ENCODE measurements at regions not wholly inside any gene's neighbourhood (a gene's known extent, or its start where the extent isn't known, plus 50 kb on each side); places are given as distances from the start of the nearest gene placed in this dataset.

DNA sequence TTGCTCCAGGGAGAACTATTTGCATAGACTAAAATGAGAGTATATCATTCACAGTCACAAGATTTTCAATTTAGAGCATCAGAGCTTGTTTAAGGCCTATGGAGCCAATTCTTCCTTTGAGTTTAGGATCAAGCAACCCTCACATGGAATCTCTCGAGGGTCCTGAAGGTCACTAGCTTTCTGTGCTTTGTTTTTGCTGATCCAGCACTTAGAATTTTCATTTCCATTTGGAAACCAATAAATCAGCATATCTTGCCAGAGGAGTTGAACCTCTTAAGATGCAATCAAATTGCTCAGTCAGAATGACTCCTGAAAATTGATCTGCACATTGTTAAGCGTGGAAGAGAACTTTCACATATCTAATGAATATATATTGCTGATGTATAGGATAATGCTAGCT lies 1039.6 kb downstream of the PDHA2 start:
- Histone ChIP-seq H3K9ac (ENCODE audit: low read length) (no peak overlapping the region), H3K27me3 (replicated peaks in 1 of 4; ENCODE audit: control extremely low read depth in 1 of 4, control insufficient read depth in 3 of 4, insufficient read depth in 4 of 4, low read length in 3 of 4) (no peaks in the 10 kb centered on the region), H3K4me2 (replicated peaks; ENCODE audit: low read depth, low read length, poor library complexity, severe bottlenecking) (no peak overlapping the region), H4K20me1 (ENCODE audit: control insufficient read depth, insufficient read depth, low read length, poor library complexity, severe bottlenecking) (no peaks in the 10 kb centered on the region), H3K27ac (ENCODE audit: low read length in 2 of 2) (no peak overlapping the region), H3K79me2 (ENCODE audit: control insufficient read depth, insufficient read depth, low read length) (no peaks in the 10 kb centered on the region), H3K4me1 (ENCODE audit: control insufficient read depth in 2 of 2, insufficient read depth in 2 of 2, low read length in 2 of 2) (no peaks in the 10 kb centered on the region), H3K36me3 (replicated peaks in 1 of 2; ENCODE audit: control extremely low read depth in 1 of 2, control insufficient read depth in 1 of 2, extremely low read depth in 1 of 2, insufficient read depth in 2 of 2, low read length in 1 of 2) (no peaks in the 10 kb centered on the region), H3K9me3 (ENCODE audit: control extremely low read depth in 1 of 3, control insufficient read depth in 2 of 3, insufficient read depth in 1 of 3, low read length in 2 of 3) (peaks cover 0 to 3% (median 0%) of the 10 kb centered on the region in 3 donors), H2AFZ (ENCODE audit: insufficient read depth, low read depth, low read length, poor library complexity, severe bottlenecking) (no peak overlapping the region), H3K4me3 (ENCODE audit: control extremely low read depth in 1 of 5, extremely low read depth in 1 of 5, insufficient read depth in 1 of 5, low read depth in 2 of 5, low read length in 4 of 5) (no peak overlapping the region)
- ChIA-PET POLR2A (no interaction called here), CTCF (no interaction called here)
- intact Hi-C loops (cut with micrococcal nuclease) = no loop called here
- Mint-ChIP-seq H3K4me1 (no peaks in the 10 kb centered on the region), H3K4me3 (no peak overlapping the region), H3K27ac (no peak overlapping the region), H3K27me3 (no peaks in the 10 kb centered on the region), H3K9me3 (ENCODE audit: insufficient read depth) (peaks cover 7% of the 10 kb centered on the region)
- no peak for ATAC-seq (ENCODE audit: low read depth)
- WGBS (ENCODE audit: insufficient coverage) = no CpG with 5 or more reads among the region's 2 CpGs
- TF ChIP-seq EZH2 (IDR thresholded peaks at IDR 0.05; ENCODE audit: borderline replicate concordance, insufficient read depth, low read depth, low read length, poor library complexity, severe bottlenecking) = no peak
- TF ChIP-seq, protein P1, sequence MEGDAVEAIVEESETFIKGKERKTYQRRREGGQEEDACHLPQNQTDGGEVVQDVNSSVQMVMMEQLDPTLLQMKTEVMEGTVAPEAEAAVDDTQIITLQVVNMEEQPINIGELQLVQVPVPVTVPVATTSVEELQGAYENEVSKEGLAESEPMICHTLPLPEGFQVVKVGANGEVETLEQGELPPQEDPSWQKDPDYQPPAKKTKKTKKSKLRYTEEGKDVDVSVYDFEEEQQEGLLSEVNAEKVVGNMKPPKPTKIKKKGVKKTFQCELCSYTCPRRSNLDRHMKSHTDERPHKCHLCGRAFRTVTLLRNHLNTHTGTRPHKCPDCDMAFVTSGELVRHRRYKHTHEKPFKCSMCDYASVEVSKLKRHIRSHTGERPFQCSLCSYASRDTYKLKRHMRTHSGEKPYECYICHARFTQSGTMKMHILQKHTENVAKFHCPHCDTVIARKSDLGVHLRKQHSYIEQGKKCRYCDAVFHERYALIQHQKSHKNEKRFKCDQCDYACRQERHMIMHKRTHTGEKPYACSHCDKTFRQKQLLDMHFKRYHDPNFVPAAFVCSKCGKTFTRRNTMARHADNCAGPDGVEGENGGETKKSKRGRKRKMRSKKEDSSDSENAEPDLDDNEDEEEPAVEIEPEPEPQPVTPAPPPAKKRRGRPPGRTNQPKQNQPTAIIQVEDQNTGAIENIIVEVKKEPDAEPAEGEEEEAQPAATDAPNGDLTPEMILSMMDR (IDR thresholded peaks at IDR 0.05) = no peak
- DNase-seq = no peak

DNA sequence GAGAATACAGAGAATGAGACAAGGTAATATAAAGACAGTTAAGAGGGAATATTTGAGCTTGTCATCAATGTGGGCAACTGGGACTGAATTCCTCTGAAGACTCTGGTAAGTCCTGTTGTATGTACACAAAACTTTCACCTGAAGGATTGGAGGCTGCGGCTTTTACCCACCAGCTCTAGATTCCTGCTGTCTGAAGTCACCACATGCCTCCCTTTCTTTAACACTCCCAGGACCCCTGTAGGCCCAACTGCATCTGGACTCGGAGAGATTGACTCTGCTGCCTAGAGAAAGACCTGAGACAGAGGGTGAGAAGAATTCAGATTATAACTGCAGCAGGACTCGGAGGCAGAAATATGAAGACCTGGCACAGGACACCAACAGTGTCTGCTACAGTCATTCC lies 1048.0 kb downstream of the PDHA2 start:
- Histone ChIP-seq H3K9me3 (ENCODE audit: control extremely low read depth in 1 of 3, control insufficient read depth in 2 of 3, insufficient read depth in 1 of 3, low read length in 2 of 3) (no peaks in the 10 kb centered on the region), H3K79me2 (ENCODE audit: control insufficient read depth, insufficient read depth, low read length) (no peaks in the 10 kb centered on the region), H3K27me3 (replicated peaks in 1 of 4; ENCODE audit: control extremely low read depth in 1 of 4, control insufficient read depth in 3 of 4, insufficient read depth in 4 of 4, low read length in 3 of 4) (no peaks in the 10 kb centered on the region), H3K4me3 (ENCODE audit: control extremely low read depth in 1 of 5, extremely low read depth in 1 of 5, insufficient read depth in 1 of 5, low read depth in 2 of 5, low read length in 4 of 5) (no peak overlapping the region), H3K27ac (ENCODE audit: low read length in 2 of 2) (no peak overlapping the region), H3K9ac (ENCODE audit: low read length) (no peak overlapping the region), H3K36me3 (replicated peaks in 1 of 2; ENCODE audit: control extremely low read depth in 1 of 2, control insufficient read depth in 1 of 2, extremely low read depth in 1 of 2, insufficient read depth in 2 of 2, low read length in 1 of 2) (no peaks in the 10 kb centered on the region), H3K4me1 (ENCODE audit: control insufficient read depth in 2 of 2, insufficient read depth in 2 of 2, low read length in 2 of 2) (no peaks in the 10 kb centered on the region), H3K4me2 (replicated peaks; ENCODE audit: low read depth, low read length, poor library complexity, severe bottlenecking) (no peak overlapping the region), H4K20me1 (ENCODE audit: control insufficient read depth, insufficient read depth, low read length, poor library complexity, severe bottlenecking) (no peaks in the 10 kb centered on the region), H2AFZ (ENCODE audit: insufficient read depth, low read depth, low read length, poor library complexity, severe bottlenecking) (no peak overlapping the region)
- H3K4me3 Mint-ChIP-seq = no peak overlapping the region
- intact Hi-C loops (cut with micrococcal nuclease) = no loop called here
- H3K9me3 Mint-ChIP-seq (ENCODE audit: insufficient read depth) = no peaks in the 10 kb centered on the region
- H3K4me1 Mint-ChIP-seq = no peaks in the 10 kb centered on the region
- ChIA-PET CTCF (no interaction called here), POLR2A (no interaction called here)
- ATAC-seq (ENCODE audit: low read depth) (no peak), DNase-seq (no peak)
- no peak for TF ChIP-seq EZH2 (IDR thresholded peaks at IDR 0.05; ENCODE audit: borderline replicate concordance, insufficient read depth, low read depth, low read length, poor library complexity, severe bottlenecking)
- TF ChIP-seq, protein P1 (IDR thresholded peaks at IDR 0.05) = no peak
- H3K27ac Mint-ChIP-seq = no peak overlapping the region
- H3K27me3 Mint-ChIP-seq = no peaks in the 10 kb centered on the region
- 100% methylated on average over 1 of the region's 3 CpGs for WGBS (ENCODE audit: insufficient coverage)
